ENCODE measurements at regions not wholly inside any gene's neighbourhood (a gene's known extent, or its start where the extent isn't known, plus 50 kb on each side); places are given as distances from the start of the nearest gene placed in this dataset.
"Not testable (repeated sequence)": the region's sequence is repeated elsewhere in the genome, so short reads cannot be mapped to it uniquely, and the experiment has no call there.

GRCh38 chr6:103720393-103720792 is 1139.3 kb downstream of the HACE1 start:
- no peak for DNase-seq

GRCh38 chr6:103719545-103719944 is 1140.2 kb downstream of the HACE1 start:
- no peak for DNase-seq

DNA sequence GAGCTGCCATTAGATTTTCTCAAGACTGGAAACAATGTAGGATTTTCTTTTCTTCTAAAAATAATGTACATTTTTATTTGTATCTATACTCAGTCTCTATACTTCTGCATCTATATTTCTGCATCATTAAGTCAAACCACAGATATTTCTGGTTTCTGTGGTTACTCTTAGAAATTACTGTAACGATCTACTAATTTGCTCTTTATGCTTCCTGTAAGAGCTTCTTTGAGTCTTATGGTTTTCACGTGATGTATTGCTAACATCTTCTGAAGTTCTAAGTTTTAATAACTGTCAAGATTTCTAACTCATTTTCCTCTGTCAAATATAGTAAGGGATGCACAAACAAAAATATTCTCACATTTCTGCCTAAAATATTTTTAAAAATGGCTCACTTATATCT is 1144.5 kb downstream of the HACE1 start:
- DNase-seq: no peak

- not testable (repeated sequence) for DNase-seq
Observed at GRCh38 chr6:103709236-103709635, 1150.5 kb downstream of the HACE1 start.

DNA sequence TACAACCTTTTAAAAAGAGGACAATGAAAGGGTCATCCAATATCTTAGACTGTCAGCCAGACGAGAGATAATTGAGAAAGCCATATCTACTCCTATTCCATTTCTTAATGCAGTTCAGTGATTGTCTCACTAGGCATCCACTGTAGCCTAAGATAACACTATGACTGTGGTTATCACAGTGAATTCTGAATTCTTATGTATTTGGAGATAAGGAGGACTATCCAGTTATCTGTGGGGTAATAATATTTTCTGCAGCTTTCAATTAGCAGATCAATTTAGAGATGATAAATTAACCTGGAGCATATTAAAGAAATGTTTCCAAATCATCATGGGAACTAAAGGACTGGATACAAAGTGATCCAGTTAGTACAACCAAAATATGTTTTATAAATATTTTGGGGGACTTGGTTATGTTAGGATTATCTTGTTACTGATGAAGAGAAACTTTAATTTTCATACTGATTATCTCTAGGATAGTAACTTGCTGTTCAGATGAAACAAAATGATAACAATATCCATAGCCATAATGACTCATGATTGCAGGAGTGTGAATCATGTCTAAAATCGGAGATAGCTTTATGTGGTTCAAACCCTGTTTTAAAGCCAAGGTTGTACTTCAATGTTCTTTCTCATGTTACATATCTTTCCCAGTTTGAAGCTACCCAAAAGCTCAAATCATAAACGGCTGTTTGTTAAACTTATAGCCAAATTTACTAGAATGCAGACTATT is 1152.0 kb downstream of the HACE1 start:
- no peak for DNase-seq

GRCh38 chr6:103699769-103700168 is 1160.0 kb downstream of the HACE1 start:
- no peak for DNase-seq

DNA sequence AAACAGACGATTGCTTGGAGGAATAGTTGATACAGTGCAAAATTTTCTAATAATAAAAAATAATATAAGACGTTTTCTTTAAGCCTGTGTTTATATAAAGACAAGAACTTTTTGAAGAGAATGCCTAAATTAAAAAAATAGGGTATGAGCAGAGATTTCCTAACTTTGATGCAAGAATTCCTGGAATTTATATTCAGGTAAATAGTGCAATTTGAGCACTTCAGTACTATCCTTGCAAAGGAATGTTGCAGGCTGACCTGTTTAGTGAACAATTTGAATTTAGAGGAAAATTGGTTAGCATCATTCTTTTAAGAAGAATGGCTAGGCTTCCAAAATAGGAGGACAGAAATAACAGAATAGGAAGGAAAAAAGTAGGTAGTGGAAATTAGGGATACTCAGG is 1172.3 kb downstream of the HACE1 start:
- no peak for DNase-seq

- no peak for DNase-seq
Observed at GRCh38 chr6:103680116-103680515, 1179.6 kb downstream of the HACE1 start.

GRCh38 chr6:103677290-103677689 is 1182.4 kb downstream of the HACE1 start:
- no peak for DNase-seq

DNA sequence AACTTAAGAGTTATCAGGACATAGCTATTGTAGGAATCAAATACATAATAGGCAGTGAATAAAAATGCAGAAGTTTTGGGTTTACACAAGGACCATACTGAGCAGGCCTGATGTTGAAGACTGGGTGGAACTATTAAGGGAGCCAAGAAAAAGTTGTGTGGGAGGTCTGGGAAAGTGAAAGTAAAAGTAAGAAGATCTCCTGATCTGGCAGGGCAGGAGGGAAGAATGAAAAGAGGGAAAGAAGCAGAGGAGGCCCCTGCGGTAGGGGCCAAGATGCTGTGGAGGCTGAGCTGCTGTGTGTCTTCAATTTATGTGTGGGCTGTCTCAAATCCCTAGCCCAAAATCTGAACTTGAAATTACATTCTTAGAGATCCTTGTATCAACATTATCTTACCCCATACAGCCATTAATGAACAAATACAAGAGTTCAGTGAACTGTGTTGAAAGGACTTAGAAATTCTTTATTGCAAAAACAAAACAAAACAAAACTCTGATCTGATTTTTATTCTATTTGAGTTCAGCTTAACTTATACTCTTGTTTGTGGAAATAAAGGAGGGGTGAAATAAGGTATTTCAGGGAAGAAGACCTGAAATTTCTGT is 1183.8 kb downstream of the HACE1 start:
- DNase-seq: no peak

DNA sequence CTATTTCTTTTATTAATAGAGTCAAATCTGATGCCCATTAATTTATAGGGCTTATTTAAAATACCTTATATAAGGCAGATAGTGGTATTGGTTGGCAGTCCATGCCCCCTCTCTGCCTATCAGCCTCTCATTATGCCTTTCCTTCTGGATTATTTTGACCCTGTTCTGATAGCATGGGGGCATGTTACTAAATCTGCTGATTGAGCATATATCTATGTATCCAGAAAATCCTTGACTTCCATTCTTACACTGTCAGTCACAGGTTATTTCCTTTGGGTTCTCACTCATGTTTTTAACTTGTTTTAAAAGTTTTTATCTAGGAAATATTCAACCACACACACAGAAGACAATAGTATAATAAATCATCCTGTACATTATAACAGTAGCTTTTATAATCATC is 1184.9 kb downstream of the HACE1 start:
- no peak for DNase-seq

GRCh38 chr6:103672169-103672568 is 1187.5 kb downstream of the HACE1 start:
- DNase-seq: no peak

- peak; percentile 29 for DNase-seq
Observed at GRCh38 chr6:103629613-103630012, 1230.1 kb downstream of the HACE1 start.

GRCh38 chr6:103617642-103618041 is 1242.1 kb downstream of the HACE1 start:
- no peak for DNase-seq

- DNase-seq: no peak
Observed at GRCh38 chr6:103587722-103588121, 1272.0 kb downstream of the HACE1 start.

DNA sequence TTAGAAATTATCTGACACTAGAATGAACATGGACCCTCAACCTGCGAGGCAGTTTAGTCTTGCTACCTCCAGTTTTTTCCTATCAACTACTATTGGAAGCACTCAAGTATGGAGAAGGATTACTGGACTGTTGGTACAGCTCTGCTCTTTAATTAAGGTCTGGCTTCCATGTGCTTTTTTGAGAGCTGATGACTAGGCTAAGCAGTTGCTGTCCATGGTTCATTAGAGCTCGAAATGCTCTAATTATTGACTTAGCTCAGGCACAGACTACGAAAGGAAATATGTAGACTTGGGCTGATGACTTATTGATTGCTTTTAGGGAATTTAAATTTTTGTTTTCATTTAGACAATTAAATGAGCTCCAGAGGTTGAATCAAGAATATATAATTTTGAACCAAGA is 1281.6 kb downstream of the HACE1 start:
- no peak for DNase-seq

DNA sequence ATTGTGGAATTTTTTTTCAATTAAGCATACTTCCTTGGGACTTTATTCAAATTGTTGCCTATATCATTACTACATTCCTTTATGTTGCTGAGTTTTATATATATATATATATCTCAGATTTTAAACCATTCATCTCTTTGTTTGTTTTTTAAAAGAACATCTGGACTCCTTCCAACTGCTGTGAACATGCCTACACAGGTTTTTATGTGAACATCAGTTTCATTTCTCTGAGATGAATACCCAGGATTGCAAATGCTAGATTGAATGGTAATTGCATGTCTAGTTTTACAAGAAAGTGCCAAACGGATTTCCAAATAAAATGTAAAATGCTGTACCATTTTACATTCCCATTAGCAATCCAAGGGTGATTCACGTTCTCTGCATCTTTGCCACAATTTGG is 1289.3 kb downstream of the HACE1 start:
- no peak for DNase-seq

DNA sequence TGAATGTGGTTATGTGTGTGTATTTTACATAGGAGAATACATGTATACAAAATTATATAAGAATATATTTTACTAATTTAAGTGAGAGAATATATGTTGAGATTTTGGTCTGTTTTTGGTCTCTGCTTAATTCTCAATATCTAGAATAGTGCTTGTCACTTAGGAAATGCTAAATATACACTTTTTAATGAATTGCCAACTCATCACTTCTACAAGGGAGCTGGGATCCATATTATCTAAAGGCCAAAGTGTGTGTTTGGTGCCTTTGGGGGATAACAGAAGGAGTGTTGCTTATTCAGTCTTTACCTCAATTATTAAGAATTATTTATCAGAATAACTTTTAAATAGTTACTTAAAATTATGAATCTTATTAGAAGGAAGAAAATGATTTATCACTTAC is 1304.8 kb downstream of the HACE1 start:
- no peak for DNase-seq

DNA sequence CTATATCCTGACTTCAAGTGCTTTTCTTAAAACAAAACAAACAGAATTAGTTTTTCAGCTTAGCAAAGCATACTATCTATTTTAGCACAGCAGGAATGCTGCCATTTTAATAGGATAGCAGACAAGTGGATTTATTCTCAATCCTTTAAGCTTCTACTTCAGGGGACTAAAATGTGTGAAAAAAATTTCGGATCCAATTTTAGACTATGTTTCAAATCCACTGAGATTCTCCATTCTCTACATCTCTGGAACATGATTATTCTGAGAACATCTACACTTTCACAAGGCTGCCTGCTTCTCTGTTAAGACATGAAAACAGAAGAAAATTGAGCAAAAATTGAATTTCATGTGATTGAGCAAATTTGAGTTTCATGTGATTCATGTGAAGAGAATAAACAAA is 1321.3 kb downstream of the HACE1 start:
- DNase-seq: no peak

- no peak for DNase-seq
Observed at GRCh38 chr6:103534814-103535213, 1324.9 kb downstream of the HACE1 start.

DNA sequence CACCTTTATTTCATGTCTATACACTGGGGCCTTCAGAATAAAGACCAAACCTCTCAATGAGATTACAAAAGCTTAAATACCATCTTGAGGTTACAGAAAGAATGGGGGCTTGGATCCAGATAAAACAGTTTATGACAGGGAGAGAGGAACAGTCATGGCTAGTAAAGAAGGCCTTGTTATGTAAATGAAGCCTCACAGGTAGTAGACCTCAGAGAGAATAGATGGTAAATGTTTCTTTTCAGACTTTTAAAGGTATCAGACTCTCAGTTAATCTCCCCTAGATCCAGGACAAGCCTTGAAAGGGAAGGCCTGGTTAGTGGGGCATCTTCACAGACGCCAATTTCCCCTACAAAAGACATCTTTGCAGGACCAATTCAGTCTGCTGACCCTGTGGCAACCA is 1325.6 kb downstream of the HACE1 start:
- DNase-seq: no peak

DNA sequence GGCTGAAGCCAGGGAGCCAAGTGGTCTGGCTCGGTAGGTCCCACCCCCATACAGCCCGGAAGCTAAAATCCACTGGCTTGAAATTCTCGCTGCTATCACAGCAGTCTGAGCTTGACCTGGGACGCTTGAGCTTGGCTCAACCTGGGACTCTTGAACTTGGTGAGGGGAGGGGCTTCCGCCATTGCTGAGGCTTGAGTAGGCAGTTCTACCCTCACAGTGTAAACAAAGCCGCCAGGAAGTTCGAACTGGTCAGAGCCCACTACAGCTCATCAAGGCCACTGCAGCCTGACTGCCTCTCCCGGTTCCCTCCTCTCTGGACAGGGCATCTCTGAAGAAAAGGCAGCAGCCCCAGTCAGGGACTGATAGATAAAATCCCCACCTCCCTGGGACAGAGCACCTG is 1337.7 kb downstream of the HACE1 start:
- DNase-seq: no peak

GRCh38 chr6:103516336-103516735 is 1343.4 kb downstream of the HACE1 start:
- DNase-seq: no peak

- no peak for DNase-seq
Observed at GRCh38 chr6:103507052-103507451, 1352.7 kb downstream of the HACE1 start.

DNA sequence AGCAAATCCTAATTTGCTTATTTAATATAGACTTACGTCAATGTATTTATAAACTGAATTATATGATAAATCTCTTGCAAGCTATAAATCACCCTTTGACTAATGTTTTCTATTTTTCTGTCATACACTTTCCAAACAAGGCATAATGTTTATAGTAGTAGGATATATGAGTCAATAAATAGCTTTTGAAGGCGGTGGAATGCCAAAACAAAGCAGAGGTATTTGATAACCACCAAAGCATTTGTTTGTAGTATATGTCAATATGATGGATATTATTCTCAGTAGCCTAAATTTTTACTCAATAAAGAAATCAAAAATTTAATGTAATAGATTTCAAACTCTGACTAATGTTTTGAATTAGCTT is 1354.6 kb downstream of the HACE1 start:
- DNase-seq: no peak
